ENCODE measurements at regions not wholly inside any gene's neighbourhood (a gene's known extent, or its start where the extent isn't known, plus 50 kb on each side); places are given as distances from the start of the nearest gene placed in this dataset.

DNA sequence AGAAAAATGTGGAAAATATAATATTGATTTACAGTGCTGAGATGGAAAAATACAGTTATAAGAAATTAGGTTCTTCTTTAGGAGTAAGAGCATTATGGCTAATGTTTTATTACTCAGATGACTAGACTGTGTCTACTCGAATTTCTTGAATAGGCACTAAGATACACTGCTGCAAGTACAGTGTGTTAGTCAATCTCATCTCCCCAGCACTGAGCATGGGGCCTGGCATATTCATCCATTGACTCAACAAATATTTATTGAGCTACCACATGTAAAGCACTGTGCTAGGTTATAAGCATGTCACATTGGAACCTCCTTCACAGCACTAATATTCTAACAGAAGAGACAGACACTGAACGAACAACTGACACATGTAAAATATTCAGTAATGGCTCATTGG, 242.5 kb upstream of the GPC6 start:
- Histone ChIP-seq H4K20me1 (replicated peaks in 1 of 2; ENCODE audit: control insufficient read depth in 1 of 2, insufficient read depth in 2 of 2, low read length in 2 of 2) (no peaks in the 10 kb centered on the region), H3K4me1 (replicated peaks in 1 of 4; ENCODE audit: control insufficient read depth in 3 of 4, insufficient read depth in 4 of 4, low read length in 3 of 4) (no peaks in the 10 kb centered on the region), H3K18ac (ENCODE audit: extremely low read depth, low read length) (no peak overlapping the region), H3K9ac (replicated peaks in 1 of 4; ENCODE audit: extremely low read depth in 1 of 4, low read depth in 3 of 4, low read length in 3 of 4) (no peak overlapping the region), H3K23me2 (ENCODE audit: low read depth, low read length) (no peaks in the 10 kb centered on the region), H4K91ac (replicated peaks; ENCODE audit: insufficient read length, low read length) (no peak overlapping the region), H3K27me3 (replicated peaks in 1 of 4; ENCODE audit: control insufficient read depth in 3 of 4, extremely low read depth in 1 of 4, insufficient read depth in 3 of 4, low read length in 3 of 4) (no peaks in the 10 kb centered on the region), H3K14ac (ENCODE audit: insufficient read length) (no peak overlapping the region), H3K23ac (ENCODE audit: insufficient read length) (no peak overlapping the region), H2BK15ac (ENCODE audit: low read length) (no peak overlapping the region), H3K27ac (ENCODE audit: low read depth, low read length) (no peak overlapping the region), H3K36me3 (ENCODE audit: control insufficient read depth in 2 of 4, insufficient read depth in 4 of 4, low read length in 3 of 4) (no peaks in the 10 kb centered on the region; a peak in 1 of 8 replicates), H3K79me2 (ENCODE audit: control insufficient read depth in 1 of 2, insufficient read depth in 2 of 2, low read length in 2 of 2) (no peaks in the 10 kb centered on the region), H2BK120ac (replicated peaks; ENCODE audit: low read depth, low read length) (no peak overlapping the region), H2BK5ac (ENCODE audit: low read depth, low read length) (no peak overlapping the region), H3K4me3 (ENCODE audit: extremely low read depth in 1 of 4, insufficient read depth in 2 of 4, low read depth in 3 of 4, low read length in 4 of 4) (no peak overlapping the region), H4K8ac (ENCODE audit: extremely low read depth, insufficient read depth, low read length) (no peak overlapping the region), H3K4ac (replicated peaks; ENCODE audit: insufficient read length, low read depth, low read length) (no peak overlapping the region), H2BK20ac (ENCODE audit: low read length) (no peak overlapping the region), H3K9me3 (ENCODE audit: insufficient read depth in 2 of 2, low read depth in 1 of 2, low read length in 1 of 2) (no peaks in the 10 kb centered on the region), H2AK5ac (ENCODE audit: low read depth, low read length) (no peak overlapping the region), H4K5ac (ENCODE audit: insufficient read length, low read depth, low read length) (no peak overlapping the region), H3K56ac (replicated peaks; ENCODE audit: insufficient read length, low read depth, low read length) (no peak overlapping the region), H2BK12ac (ENCODE audit: low read depth, low read length) (no peak overlapping the region), H3K4me2 (ENCODE audit: insufficient read depth in 1 of 2, low read depth in 2 of 2, low read length in 2 of 2) (no peak overlapping the region), H2AFZ (ENCODE audit: low read length) (no peak overlapping the region), H3K79me1 (ENCODE audit: low read depth, low read length) (no peaks in the 10 kb centered on the region)
- POLR2A ChIA-PET (ENCODE audit: partially characterized antibody) = no interaction called here
- CTCF ChIA-PET (ENCODE audit: partially characterized antibody) = no interaction called here
- DNase-seq (ENCODE audit: low read depth in 1 of 2, low spot score in 2 of 2) = no peak
- 86% methylated on average over 2 of the region's 2 CpGs; no CpG with 5 or more reads in 1 of the 2 experiments for WGBS, 2 experiments (ENCODE audit: extremely low coverage in 1 of 2, insufficient coverage in 1 of 2, insufficient read length in 1 of 2, insufficient replicate concordance in 2 of 2, low coverage in 1 of 2, low lambda C conversion rate in 2 of 2, missing lambda C conversion rate in 1 of 2)
- no peak for FAIRE-seq
- no peak for TF ChIP-seq RFX5 (IDR thresholded peaks at IDR 0.05; ENCODE audit: borderline replicate concordance, low read depth, low read length)
- no peak for TF ChIP-seq CREB1 (IDR thresholded peaks at IDR 0.05)
- TF ChIP-seq CEBPB (IDR thresholded peaks at IDR 0.05; ENCODE audit: low read depth, low read length) = no peak
- TF ChIP-seq JUN (IDR thresholded peaks at IDR 0.05; ENCODE audit: low read depth, low read length) = no peak
- no peak for TF ChIP-seq BRCA1 (IDR thresholded peaks at IDR 0.05; ENCODE audit: low read depth, low read length)
- TF ChIP-seq HDAC6 (IDR thresholded peaks at IDR 0.05; ENCODE audit: low read depth, low read length) = no peak
- TF ChIP-seq EP300 (IDR thresholded peaks at IDR 0.05; ENCODE audit: borderline replicate concordance in 1 of 2, low read depth in 2 of 2, low read length in 2 of 2) = no peak
- TF ChIP-seq NRF1 (IDR thresholded peaks at IDR 0.05; ENCODE audit: low read depth, low read length) = no peak
- TF ChIP-seq NANOG (IDR thresholded peaks at IDR 0.05; ENCODE audit: insufficient read depth, low read depth, low read length, poor library complexity, severe bottlenecking) = no peak
- no peak for TF ChIP-seq JUND (IDR thresholded peaks at IDR 0.05; ENCODE audit: low read length)
- TF ChIP-seq SP2 (IDR thresholded peaks at IDR 0.05; ENCODE audit: low read length) = no peak
- no peak for TF ChIP-seq BCL11A (IDR thresholded peaks at IDR 0.05; ENCODE audit: low read depth in 2 of 2, low read length in 2 of 2)
- TF ChIP-seq GABPA (IDR thresholded peaks at IDR 0.05; ENCODE audit: borderline replicate concordance, insufficient read depth, low read length) = no peak
- TF ChIP-seq, protein P1, sequence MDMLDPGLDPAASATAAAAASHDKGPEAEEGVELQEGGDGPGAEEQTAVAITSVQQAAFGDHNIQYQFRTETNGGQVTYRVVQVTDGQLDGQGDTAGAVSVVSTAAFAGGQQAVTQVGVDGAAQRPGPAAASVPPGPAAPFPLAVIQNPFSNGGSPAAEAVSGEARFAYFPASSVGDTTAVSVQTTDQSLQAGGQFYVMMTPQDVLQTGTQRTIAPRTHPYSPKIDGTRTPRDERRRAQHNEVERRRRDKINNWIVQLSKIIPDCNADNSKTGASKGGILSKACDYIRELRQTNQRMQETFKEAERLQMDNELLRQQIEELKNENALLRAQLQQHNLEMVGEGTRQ (IDR thresholded peaks at IDR 0.05; ENCODE audit: low read length) = no peak
- no peak for TF ChIP-seq ZNF274 (IDR thresholded peaks at IDR 0.05; ENCODE audit: borderline replicate concordance, extremely low read depth, low read length)
